ENCODE measurements at regions not wholly inside any gene's neighbourhood (a gene's known extent, or its start where the extent isn't known, plus 50 kb on each side); places are given as distances from the start of the nearest gene placed in this dataset.
"Not testable (repeated sequence)": the region's sequence is repeated elsewhere in the genome, so short reads cannot be mapped to it uniquely, and the experiment has no call there.

- DNase-seq (ENCODE audit: low spot score): no peak
Measured at GRCh38 chr2:122315306-122315705, 559.9 kb downstream of the TSN start.

GRCh38 chr2:122319539-122320132, 564.2 kb downstream of the TSN start:
- no peak for DNase-seq (ENCODE audit: low spot score)

- DNase-seq (ENCODE audit: low spot score): no peak
Measured at GRCh38 chr2:122322815-122323214, 567.4 kb downstream of the TSN start.

- no peak for DNase-seq (ENCODE audit: low spot score)
Measured at GRCh38 chr2:122323927-122324326, 568.5 kb downstream of the TSN start.

- no peak for DNase-seq (ENCODE audit: low spot score)
Measured at GRCh38 chr2:122326471-122326870, 571.0 kb downstream of the TSN start.

- DNase-seq (ENCODE audit: low spot score): no peak
Measured at GRCh38 chr2:122328816-122329215, 573.4 kb downstream of the TSN start.

- no peak for DNase-seq (ENCODE audit: low spot score)
Measured at GRCh38 chr2:122329278-122329677, 573.8 kb downstream of the TSN start.

GRCh38 chr2:122333932-122334331, 578.5 kb downstream of the TSN start:
- DNase-seq (ENCODE audit: low spot score): no peak

GRCh38 chr2:122338000-122338399, 582.5 kb downstream of the TSN start:
- DNase-seq (ENCODE audit: low spot score): no peak

GRCh38 chr2:122340246-122340645, 584.8 kb downstream of the TSN start:
- no peak for DNase-seq (ENCODE audit: low spot score)

GRCh38 chr2:122341007-122341406, 585.6 kb downstream of the TSN start:
- DNase-seq (ENCODE audit: low spot score): no peak

GRCh38 chr2:122352151-122352550, 596.7 kb downstream of the TSN start:
- not testable (repeated sequence) for DNase-seq (ENCODE audit: low spot score)

GRCh38 chr2:122357998-122358397, 602.5 kb downstream of the TSN start:
- no peak for DNase-seq (ENCODE audit: low spot score)

GRCh38 chr2:122358729-122359128, 603.3 kb downstream of the TSN start:
- no peak for DNase-seq (ENCODE audit: low spot score)

- DNase-seq (ENCODE audit: low spot score): no peak
Measured at GRCh38 chr2:122363885-122364284, 608.4 kb downstream of the TSN start.

GRCh38 chr2:122366427-122366826, 611.0 kb downstream of the TSN start:
- no peak for DNase-seq (ENCODE audit: low spot score)

GRCh38 chr2:122366969-122367645, 611.7 kb downstream of the TSN start:
- DNase-seq (ENCODE audit: low spot score): no peak

- DNase-seq (ENCODE audit: low spot score): no peak
Measured at GRCh38 chr2:122367646-122368010, 612.2 kb downstream of the TSN start.

GRCh38 chr2:122368576-122369243, 613.3 kb downstream of the TSN start:
- DNase-seq (ENCODE audit: low spot score): no peak

- DNase-seq (ENCODE audit: low spot score): no peak
Measured at GRCh38 chr2:122378521-122378920, 623.1 kb downstream of the TSN start.

- DNase-seq (ENCODE audit: low spot score): no peak
Measured at GRCh38 chr2:122384768-122385333, 629.4 kb downstream of the TSN start.

- no peak for DNase-seq (ENCODE audit: low spot score)
Measured at GRCh38 chr2:122388208-122388607, 632.8 kb downstream of the TSN start.

GRCh38 chr2:122389694-122390093, 634.2 kb downstream of the TSN start:
- no peak for DNase-seq (ENCODE audit: low spot score)
